HFF-Myc (cell line): ENCODE measurements at regions not wholly inside any gene's neighbourhood (a gene's known extent, or its start where the extent isn't known, plus 50 kb on each side); places are given as distances from the start of the nearest gene placed in this dataset.

Experiments
- DNase-seq: peaks from one replicate; pipeline ENCODE4 v3.0.0-alpha.2; 2011; ENCODE audit warnings: low read depth; ENCODE audit errors: extremely low read depth
- H3K4me3 ChIP-seq: replicated peaks from 2 replicates; pipeline ENCODE4 v1.5.1; 2011; ENCODE audit warnings: low read depth, mild to moderate bottlenecking, control low read depth, low read length
- TF ChIP-seq, protein P1 (sequence below): IDR thresholded peaks from 2 replicates; pipeline ENCODE4 v1.5.1; 2012; ENCODE audit warnings: mild to moderate bottlenecking, low read depth, low read length, control low read depth; ENCODE audit errors: missing control alignments

DNA sequence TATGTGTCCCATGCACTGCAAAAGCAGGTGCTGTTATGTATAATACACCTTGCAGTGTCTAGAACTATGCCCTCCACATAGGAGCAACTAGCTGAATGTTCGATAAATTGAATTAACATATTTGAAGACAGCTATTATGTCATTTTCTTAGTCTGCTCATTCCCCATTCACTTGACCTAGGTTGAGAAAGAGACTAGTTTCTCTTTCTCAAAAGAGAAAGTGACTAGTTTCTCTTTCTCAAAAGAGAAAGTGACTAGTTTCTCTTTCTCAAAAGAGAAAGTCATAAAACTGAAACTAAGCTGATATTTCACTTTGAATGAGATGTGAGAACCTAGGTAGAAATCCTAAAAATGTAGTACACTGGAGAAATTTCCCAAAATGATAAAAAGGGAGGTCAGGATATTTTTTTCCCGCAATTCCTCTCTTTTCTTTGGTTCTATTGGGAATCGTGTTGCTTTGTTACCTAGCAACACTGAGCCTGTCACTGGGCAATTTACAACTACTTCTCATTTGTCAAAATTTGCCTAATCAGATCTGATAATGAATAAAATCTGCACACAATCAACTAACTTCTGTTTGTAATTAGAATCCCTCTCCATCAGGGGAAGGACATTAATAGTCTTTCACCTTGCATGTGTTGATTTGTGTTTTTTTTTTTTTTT lies 132.0 kb upstream of the GRIA1 start:
- no peak overlapping the region for H3K4me3 ChIP-seq
- TF ChIP-seq, protein P1, sequence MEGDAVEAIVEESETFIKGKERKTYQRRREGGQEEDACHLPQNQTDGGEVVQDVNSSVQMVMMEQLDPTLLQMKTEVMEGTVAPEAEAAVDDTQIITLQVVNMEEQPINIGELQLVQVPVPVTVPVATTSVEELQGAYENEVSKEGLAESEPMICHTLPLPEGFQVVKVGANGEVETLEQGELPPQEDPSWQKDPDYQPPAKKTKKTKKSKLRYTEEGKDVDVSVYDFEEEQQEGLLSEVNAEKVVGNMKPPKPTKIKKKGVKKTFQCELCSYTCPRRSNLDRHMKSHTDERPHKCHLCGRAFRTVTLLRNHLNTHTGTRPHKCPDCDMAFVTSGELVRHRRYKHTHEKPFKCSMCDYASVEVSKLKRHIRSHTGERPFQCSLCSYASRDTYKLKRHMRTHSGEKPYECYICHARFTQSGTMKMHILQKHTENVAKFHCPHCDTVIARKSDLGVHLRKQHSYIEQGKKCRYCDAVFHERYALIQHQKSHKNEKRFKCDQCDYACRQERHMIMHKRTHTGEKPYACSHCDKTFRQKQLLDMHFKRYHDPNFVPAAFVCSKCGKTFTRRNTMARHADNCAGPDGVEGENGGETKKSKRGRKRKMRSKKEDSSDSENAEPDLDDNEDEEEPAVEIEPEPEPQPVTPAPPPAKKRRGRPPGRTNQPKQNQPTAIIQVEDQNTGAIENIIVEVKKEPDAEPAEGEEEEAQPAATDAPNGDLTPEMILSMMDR: no peak
- no peak for DNase-seq

DNA sequence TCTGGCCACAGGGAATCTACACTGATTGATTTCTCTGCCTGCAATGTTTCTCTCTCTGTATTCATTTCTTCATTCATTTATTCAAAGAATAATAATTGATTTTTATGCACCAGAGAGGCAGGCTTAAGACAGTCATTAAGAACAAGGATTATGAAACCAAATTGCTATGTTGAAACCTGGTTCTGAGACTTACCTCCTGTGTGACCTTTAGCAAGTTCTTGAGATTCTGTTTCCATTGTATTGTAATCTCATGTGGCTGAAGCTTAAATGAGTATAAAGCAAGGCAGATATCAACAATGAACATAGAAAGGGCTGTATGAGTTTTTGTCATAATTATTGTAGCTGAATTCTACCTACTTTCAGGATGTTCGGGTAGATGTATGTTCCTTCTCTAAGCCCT lies 129.6 kb upstream of the GRIA1 start:
- H3K4me3 ChIP-seq: no peak overlapping the region
- TF ChIP-seq, protein P1: no peak
- no peak for DNase-seq

DNA sequence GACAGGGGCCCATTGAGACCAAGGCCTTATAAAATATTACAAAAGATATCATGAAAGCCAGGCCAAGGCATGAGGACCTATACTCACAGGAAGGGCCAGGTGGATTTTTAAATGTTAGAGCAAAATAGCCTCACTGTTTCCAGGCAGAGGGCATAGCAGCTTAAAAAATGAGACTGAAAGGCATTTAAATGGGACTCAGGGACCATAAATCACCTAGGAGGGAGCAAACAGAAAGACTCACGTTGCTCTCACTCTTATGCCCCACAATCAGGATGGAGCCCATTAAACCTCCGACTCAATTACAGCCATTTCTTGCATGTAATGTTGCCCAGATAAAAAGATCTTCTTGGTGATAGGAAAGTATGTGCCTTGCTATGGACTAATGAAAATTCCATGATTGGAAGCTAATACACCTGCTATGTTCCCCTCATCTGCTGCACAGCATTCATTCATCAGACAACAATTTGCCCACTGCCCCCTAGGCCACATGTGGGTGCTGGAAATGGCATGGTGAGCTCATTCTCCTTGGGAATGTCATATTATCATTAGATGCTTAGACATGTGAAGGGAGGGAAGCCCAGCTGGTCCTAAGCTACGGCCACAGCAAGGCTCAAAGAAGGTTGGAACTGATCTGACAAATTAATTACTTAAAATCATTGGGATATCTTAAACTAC lies 128.6 kb upstream of the GRIA1 start:
- no peak overlapping the region for H3K4me3 ChIP-seq
- no peak for DNase-seq
- TF ChIP-seq, protein P1: no peak

DNA sequence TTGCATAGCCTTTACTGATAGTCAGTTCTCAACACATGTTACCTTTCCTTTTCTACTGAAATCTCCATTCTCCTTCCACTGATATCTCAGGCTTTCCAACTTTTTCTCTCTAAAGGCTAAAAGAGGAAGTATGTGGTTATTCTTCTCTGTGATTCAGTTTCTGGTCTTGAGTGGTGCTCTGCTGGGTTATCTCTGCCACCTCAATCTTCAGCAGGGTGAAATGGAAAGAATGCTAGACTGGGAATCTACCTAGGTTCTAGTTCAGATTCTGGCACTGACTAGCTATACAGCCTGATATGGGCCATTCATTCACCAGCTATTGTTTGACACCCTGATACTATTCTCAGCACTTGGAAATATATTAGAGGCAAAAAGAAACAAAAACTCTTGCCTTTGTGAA lies 124.9 kb upstream of the GRIA1 start:
- H3K4me3 ChIP-seq: no peak overlapping the region
- TF ChIP-seq, protein P1: no peak

DNA sequence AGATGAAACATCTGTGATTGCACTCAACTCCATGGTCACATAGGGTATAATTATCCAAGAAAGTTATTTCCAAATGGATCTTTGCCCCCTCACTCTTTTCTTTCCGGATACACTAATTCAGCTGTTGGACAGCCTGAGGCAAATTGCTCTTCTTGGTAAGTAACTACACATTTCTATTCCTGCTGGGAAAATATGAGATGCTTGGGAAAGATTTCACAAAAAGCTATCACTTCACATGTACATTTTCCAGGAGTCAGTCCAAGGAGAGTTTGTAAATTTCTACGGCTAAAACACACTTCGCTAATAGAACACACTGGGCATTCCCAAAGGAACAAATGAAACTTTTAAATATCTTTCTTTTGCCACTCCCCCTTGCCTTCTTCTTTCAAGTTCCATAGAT lies 123.0 kb upstream of the GRIA1 start:
- no peak for DNase-seq
- TF ChIP-seq, protein P1: no peak
- H3K4me3 ChIP-seq: no peak overlapping the region

More for the DNA sequence above, 124.9 kb upstream of the GRIA1 start:
- DNase-seq: no peak

DNA sequence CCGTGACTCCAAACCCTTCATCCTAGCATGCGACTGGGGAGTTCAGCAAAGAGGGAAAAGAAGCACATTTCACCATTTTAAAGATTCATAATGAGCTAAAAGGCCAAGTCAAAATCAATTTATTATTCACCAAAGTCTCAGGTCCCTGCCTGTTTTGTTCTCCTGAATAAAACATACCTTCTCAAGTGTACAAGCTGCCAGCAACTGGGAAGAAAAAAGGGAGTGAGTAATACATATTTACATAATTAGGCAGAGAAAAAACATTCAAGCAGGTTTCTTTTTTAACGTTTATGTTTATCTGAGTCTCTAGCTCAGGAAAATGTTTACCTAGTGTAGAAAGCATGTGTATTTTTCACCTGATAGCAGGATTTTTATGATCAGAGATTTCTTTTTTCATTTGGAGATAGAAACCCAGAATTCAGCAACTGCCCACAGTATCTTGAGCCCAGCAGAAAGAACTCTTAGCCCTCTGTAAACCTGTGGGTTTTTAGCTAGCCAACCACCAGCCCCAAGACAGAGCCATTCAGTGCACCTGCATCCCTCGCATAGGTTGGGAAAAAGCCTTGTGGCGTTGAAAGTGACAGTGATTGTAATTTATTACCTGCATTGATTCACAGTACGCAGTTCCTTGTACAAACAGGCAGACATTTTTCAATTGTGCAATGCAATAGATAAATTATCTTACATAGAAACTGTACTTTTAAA lies 117.9 kb upstream of the GRIA1 start:
- TF ChIP-seq, protein P1: no peak
- no peak for DNase-seq

More for the DNA sequence above, 117.9 kb upstream of the GRIA1 start:
- no peak overlapping the region for H3K4me3 ChIP-seq
